GM18858 (cell line): ENCODE measurements at regions not wholly inside any gene's neighbourhood (a gene's known extent, or its start where the extent isn't known, plus 50 kb on each side); places are given as distances from the start of the nearest gene placed in this dataset.

Experiments used
- ATAC-seq: cut with Tn5 transposase; IDR thresholded peaks from one replicate; pipeline ENCODE4 v1.9.1; 2021; ENCODE audit not compliant: unreplicated experiment

GRCh38 chr2:80703532-80703931, 399.0 kb upstream of the LRRTM1 start:
- ATAC-seq: no peak

DNA sequence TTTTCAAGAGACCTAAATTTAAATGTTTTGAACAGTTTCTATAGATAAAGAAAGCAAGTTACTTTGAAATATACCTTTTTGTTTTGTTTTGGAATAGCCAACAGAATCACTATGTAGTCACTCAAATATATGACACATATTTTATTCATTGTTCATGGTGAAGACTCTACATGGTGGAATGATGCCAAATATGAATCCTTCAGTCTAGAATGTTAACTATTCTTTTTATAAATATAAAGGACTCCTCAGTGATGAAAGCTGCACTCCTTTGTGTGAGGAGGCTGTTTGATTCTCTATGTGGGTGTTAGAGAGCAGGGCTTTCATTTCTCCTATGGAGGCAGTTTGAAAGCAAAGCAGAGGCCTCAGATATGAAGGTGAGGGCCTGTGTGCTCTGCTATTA, 396.4 kb upstream of the LRRTM1 start:
- ATAC-seq: no peak
